KMS-11 (cell line): ENCODE measurements at regions not wholly inside any gene's neighbourhood (a gene's known extent, or its start where the extent isn't known, plus 50 kb on each side); places are given as distances from the start of the nearest gene placed in this dataset.
"Not testable (repeated sequence)": the region's sequence is repeated elsewhere in the genome, so short reads cannot be mapped to it uniquely, and the experiment has no call there.

Experiments used
- H2AFZ ChIP-seq: fragments of 200-600 bp; sonication (generic); 2 replicates; pipeline ENCODE4 v1.6.1; 2016; ENCODE audit warnings: antibody characterized with exemption, mixed run types, low read depth
- H3K27ac ChIP-seq: fragments of 200-600 bp; sonication (generic); 2 replicates; pipeline ENCODE4 v1.6.1; 2016; ENCODE audit warnings: mild to moderate bottlenecking, mixed run types
- H3K27me3 ChIP-seq: fragments of 200-600 bp; sonication (generic); 2 replicates; pipeline ENCODE4 v1.6.1; 2017; ENCODE audit warnings: mild to moderate bottlenecking, low read depth, mixed run types, moderate library complexity; ENCODE audit not compliant: insufficient read depth
- H3K36me3 ChIP-seq: fragments of 200-600 bp; sonication (generic); 2 replicates; pipeline ENCODE4 v1.6.1; 2017; ENCODE audit warnings: mild to moderate bottlenecking, mixed run types; ENCODE audit not compliant: insufficient read depth
- H3K4me1 ChIP-seq: fragments of 200-600 bp; sonication (generic); 2 replicates; pipeline ENCODE4 v1.6.1; 2016; ENCODE audit warnings: mild to moderate bottlenecking, low read depth, mixed run types; ENCODE audit not compliant: poor library complexity, severe bottlenecking
- H3K4me2 ChIP-seq: fragments of 200-600 bp; sonication (generic); 2 replicates; pipeline ENCODE4 v1.7.0; 2016; ENCODE audit warnings: mild to moderate bottlenecking, mixed run types
- H3K4me3 ChIP-seq: fragments of 200-600 bp; sonication (generic); IDR thresholded peaks from 2 replicates; pipeline ENCODE4 v1.6.1; 2017; ENCODE audit warnings: low read depth, low read length, mixed read lengths; ENCODE audit not compliant: insufficient read depth
- H3K79me2 ChIP-seq: fragments of 200-600 bp; sonication (generic); 2 replicates; pipeline ENCODE4 v1.6.1; 2016; ENCODE audit warnings: low read depth, mixed run types; ENCODE audit not compliant: insufficient read depth
- H3K9ac ChIP-seq: fragments of 200-600 bp; sonication (generic); 2 replicates; pipeline ENCODE4 v1.6.1; 2016; ENCODE audit warnings: mild to moderate bottlenecking, mixed run types
- H4K20me1 ChIP-seq: fragments of 200-600 bp; sonication (generic); 2 replicates; pipeline ENCODE4 v1.6.1; 2016; ENCODE audit warnings: mild to moderate bottlenecking, mixed run types; ENCODE audit not compliant: insufficient read depth
- CTCF ChIP-seq: fragments of 200-600 bp; sonication (generic); conservative IDR thresholded peaks from 2 replicates; pipeline ENCODE4 v1.6.1; 2017; ENCODE audit warnings: low read depth, mild to moderate bottlenecking, antibody characterized with exemption, low read length, moderate library complexity, mixed read lengths

- Histone ChIP-seq H3K4me3 (no peak overlapping the region), H4K20me1 (no peaks in the 10 kb centered on the region), H3K27me3 (no peaks in the 10 kb centered on the region; the same call in 1 of the 2 replicates), H3K9ac (no peak overlapping the region), H3K4me1 (no peaks in the 10 kb centered on the region), H3K4me2 (no peak overlapping the region), H3K27ac (no peak overlapping the region), H3K79me2 (no peaks in the 10 kb centered on the region), H2AFZ (no peak overlapping the region), H3K36me3 (no peaks in the 10 kb centered on the region)
- TF ChIP-seq CTCF, result no peak
Observed at GRCh38 chr1:53395671-53396215, 63.5 kb upstream of the DMRTB1 start.

- H2AFZ ChIP-seq, result no peak overlapping the region
Observed at GRCh38 chr1:53396573-53397268, 62.5 kb upstream of the DMRTB1 start.

GRCh38 chr1:53398091-53398490 lies 61.1 kb upstream of the DMRTB1 start:
- no peaks in the 10 kb centered on the region; the same call in 1 of the 2 replicates for H3K27me3 ChIP-seq
- no peak overlapping the region for H3K27ac ChIP-seq
- H3K79me2 ChIP-seq, result no peaks in the 10 kb centered on the region
- no peak overlapping the region for H3K9ac ChIP-seq
- H4K20me1 ChIP-seq, result no peaks in the 10 kb centered on the region
- H2AFZ ChIP-seq, result no peak overlapping the region
- no peak overlapping the region for H3K4me3 ChIP-seq
- TF ChIP-seq CTCF, result no peak
- no peaks in the 10 kb centered on the region for H3K36me3 ChIP-seq
- H3K4me2 ChIP-seq, result no peak overlapping the region
- no peaks in the 10 kb centered on the region for H3K4me1 ChIP-seq

More at GRCh38 chr1:53396573-53397268, 62.5 kb upstream of the DMRTB1 start:
- no peak for TF ChIP-seq CTCF
- Histone ChIP-seq H3K4me3 (no peak overlapping the region), H3K27me3 (no peaks in the 10 kb centered on the region; the same call in 1 of the 2 replicates), H3K9ac (no peak overlapping the region), H3K27ac (no peak overlapping the region), H3K36me3 (no peaks in the 10 kb centered on the region), H3K4me2 (no peak overlapping the region), H4K20me1 (no peaks in the 10 kb centered on the region), H3K79me2 (no peaks in the 10 kb centered on the region), H3K4me1 (no peaks in the 10 kb centered on the region)

GRCh38 chr1:53398576-53399365 lies 60.4 kb upstream of the DMRTB1 start:
- Histone ChIP-seq H3K27me3 (no peaks in the 10 kb centered on the region; the same call in 1 of the 2 replicates), H3K4me1 (no peaks in the 10 kb centered on the region), H3K9ac (no peak overlapping the region), H4K20me1 (no peaks in the 10 kb centered on the region), H3K4me2 (no peak overlapping the region), H3K4me3 (no peak overlapping the region), H3K27ac (no peak overlapping the region), H2AFZ (no peak overlapping the region), H3K79me2 (no peaks in the 10 kb centered on the region), H3K36me3 (no peaks in the 10 kb centered on the region)
- TF ChIP-seq CTCF, result no peak

- H4K20me1 ChIP-seq, H3K4me3 ChIP-seq, H3K4me2 ChIP-seq, H3K27me3 ChIP-seq, H3K4me1 ChIP-seq, H3K79me2 ChIP-seq, H3K9ac ChIP-seq, H2AFZ ChIP-seq, H3K36me3 ChIP-seq, H3K27ac ChIP-seq: not testable (repeated sequence)
Observed at GRCh38 chr1:53399370-53400133, 59.6 kb upstream of the DMRTB1 start.
